ENCODE measurements at regions not wholly inside any gene's neighbourhood (a gene's known extent, or its start where the extent isn't known, plus 50 kb on each side); places are given as distances from the start of the nearest gene placed in this dataset.

- H3K4me3 ChIP-seq (replicated peaks; ENCODE audit: low read depth, low read length): no peak overlapping the region
- no peak for DNase-seq (ENCODE audit: low read depth)
- no peak for TF ChIP-seq CTCF (IDR thresholded peaks at IDR 0.05; ENCODE audit: low read length, missing control alignments)
These were observed 1628.9 kb upstream of the AGA start for GRCh38 chr4:179071131-179071530.

- TF ChIP-seq CTCF (IDR thresholded peaks at IDR 0.05; ENCODE audit: low read length, missing control alignments): no peak
- no peak overlapping the region for H3K4me3 ChIP-seq (replicated peaks; ENCODE audit: low read depth, low read length)
- no peak for DNase-seq (ENCODE audit: low read depth)
These were observed 1634.6 kb upstream of the AGA start for GRCh38 chr4:179076865-179077264.

- H3K4me3 ChIP-seq (replicated peaks; ENCODE audit: low read depth, low read length): no peak overlapping the region
- DNase-seq (ENCODE audit: low read depth): peak; percentile 12
- no peak for TF ChIP-seq CTCF (IDR thresholded peaks at IDR 0.05; ENCODE audit: low read length, missing control alignments)
These were observed 1653.5 kb upstream of the AGA start for GRCh38 chr4:179095585-179096221.

- H3K4me3 ChIP-seq (replicated peaks; ENCODE audit: low read depth, low read length): no peak overlapping the region
- peak; percentile 8 for DNase-seq (ENCODE audit: low read depth)
- no peak for TF ChIP-seq CTCF (IDR thresholded peaks at IDR 0.05; ENCODE audit: low read length, missing control alignments)
These were observed 1655.5 kb upstream of the AGA start for GRCh38 chr4:179097741-179098140.

GRCh38 chr4:179110356-179110755 is 1668.1 kb upstream of the AGA start:
- H3K4me3 ChIP-seq (replicated peaks; ENCODE audit: low read depth, low read length): no peak overlapping the region
- no peak for TF ChIP-seq CTCF (IDR thresholded peaks at IDR 0.05; ENCODE audit: low read length, missing control alignments)
- DNase-seq (ENCODE audit: low read depth): peak; percentile 23

- no peak for TF ChIP-seq CTCF (IDR thresholded peaks at IDR 0.05; ENCODE audit: low read length, missing control alignments)
- H3K4me3 ChIP-seq (replicated peaks; ENCODE audit: low read depth, low read length): no peak overlapping the region
- no peak for DNase-seq (ENCODE audit: low read depth)
These were observed 1668.6 kb upstream of the AGA start for GRCh38 chr4:179110816-179111215.
